ENCODE measurements at regions not wholly inside any gene's neighbourhood (a gene's known extent, or its start where the extent isn't known, plus 50 kb on each side); places are given as distances from the start of the nearest gene placed in this dataset.

DNA sequence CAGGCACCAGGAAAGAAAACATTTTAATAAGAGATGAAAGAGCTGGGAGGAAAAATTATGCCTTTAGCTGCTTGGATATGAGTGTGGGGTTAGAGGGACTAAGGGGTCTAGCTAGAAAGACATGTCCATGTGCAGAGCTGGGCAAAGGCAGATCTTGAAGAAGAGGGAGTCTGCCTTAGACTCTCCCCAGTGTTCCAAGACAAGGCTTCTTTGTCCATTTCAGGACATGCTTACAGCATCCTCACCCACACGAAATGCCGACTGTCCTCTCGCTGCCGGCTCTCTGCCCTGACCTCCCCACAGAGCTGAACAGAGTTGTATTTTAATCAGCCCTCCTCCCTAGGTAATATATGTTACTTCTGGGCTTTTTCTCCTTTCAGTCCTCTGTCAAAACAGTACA lies 100.7 kb upstream of the ATP1B1 start:
- in situ Hi-C loops (cut with HindIII; ENCODE audit: low pct_ligation_motif_present, low sequenced_read_pairs) = no loop called here
- no peak for DNase-seq
- TF ChIP-seq, protein P1, sequence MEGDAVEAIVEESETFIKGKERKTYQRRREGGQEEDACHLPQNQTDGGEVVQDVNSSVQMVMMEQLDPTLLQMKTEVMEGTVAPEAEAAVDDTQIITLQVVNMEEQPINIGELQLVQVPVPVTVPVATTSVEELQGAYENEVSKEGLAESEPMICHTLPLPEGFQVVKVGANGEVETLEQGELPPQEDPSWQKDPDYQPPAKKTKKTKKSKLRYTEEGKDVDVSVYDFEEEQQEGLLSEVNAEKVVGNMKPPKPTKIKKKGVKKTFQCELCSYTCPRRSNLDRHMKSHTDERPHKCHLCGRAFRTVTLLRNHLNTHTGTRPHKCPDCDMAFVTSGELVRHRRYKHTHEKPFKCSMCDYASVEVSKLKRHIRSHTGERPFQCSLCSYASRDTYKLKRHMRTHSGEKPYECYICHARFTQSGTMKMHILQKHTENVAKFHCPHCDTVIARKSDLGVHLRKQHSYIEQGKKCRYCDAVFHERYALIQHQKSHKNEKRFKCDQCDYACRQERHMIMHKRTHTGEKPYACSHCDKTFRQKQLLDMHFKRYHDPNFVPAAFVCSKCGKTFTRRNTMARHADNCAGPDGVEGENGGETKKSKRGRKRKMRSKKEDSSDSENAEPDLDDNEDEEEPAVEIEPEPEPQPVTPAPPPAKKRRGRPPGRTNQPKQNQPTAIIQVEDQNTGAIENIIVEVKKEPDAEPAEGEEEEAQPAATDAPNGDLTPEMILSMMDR (IDR thresholded peaks at IDR 0.05; ENCODE audit: low read depth, low read length, missing control alignments) = no peak

DNA sequence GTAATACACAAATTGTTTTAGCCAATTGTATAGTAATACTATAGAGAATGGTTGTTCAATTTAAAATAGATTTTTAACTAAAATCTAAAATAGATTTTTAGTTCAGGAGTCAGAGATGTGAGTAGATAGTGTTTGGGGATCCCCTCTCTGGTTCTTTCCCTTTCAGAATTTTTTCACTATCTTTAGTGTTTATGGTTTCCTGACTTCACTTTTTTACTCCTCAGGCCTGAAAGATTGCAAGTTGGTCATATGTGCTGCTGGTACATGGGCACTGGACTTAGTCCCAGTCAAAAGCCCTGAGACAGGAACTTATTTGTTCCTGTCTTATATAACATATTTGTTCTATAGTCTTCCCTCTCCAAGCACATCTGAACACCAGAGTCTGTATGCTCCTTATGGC lies 96.8 kb upstream of the ATP1B1 start:
- DNase-seq = no peak
- H3K4me3 ChIP-seq (ENCODE audit: low read depth, low read length) = no peak overlapping the region
- no peaks in the 10 kb centered on the region for H3K36me3 ChIP-seq (replicated peaks)
- TF ChIP-seq, protein P1 (IDR thresholded peaks at IDR 0.05; ENCODE audit: low read depth, low read length, missing control alignments) = no peak
- no peak overlapping the region for H3K27ac ChIP-seq
- no peaks in the 10 kb centered on the region for H3K27me3 ChIP-seq (replicated peaks)
- in situ Hi-C loops (cut with HindIII; ENCODE audit: low pct_ligation_motif_present, low sequenced_read_pairs) = no loop called here

More for the DNA sequence above, 100.7 kb upstream of the ATP1B1 start:
- no peaks in the 10 kb centered on the region for H3K27me3 ChIP-seq (replicated peaks)
- H3K4me3 ChIP-seq (ENCODE audit: low read depth, low read length) = no peak overlapping the region
- H3K36me3 ChIP-seq (replicated peaks) = no peaks in the 10 kb centered on the region
- no peak overlapping the region for H3K27ac ChIP-seq

DNA sequence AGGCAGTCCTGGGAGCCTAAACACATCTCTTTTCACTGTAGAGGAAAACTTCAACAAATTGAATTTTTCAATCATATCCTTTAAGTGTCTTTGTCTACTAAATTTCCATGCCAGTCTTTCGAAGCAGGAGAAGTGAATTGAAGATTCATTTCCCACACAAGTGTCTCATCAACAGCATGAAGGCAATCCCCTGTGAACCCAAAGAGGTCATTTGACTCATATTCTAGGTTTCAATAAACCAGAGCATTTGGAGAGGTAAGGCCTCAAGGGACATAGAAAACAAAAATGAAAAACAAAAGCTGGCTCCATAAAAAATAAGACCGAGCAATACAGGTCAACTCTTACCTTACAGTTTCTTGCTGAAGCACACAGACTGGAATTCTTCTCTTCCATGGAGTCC lies 94.1 kb upstream of the ATP1B1 start:
- no peaks in the 10 kb centered on the region for H3K36me3 ChIP-seq (replicated peaks)
- no peak for DNase-seq

DNA sequence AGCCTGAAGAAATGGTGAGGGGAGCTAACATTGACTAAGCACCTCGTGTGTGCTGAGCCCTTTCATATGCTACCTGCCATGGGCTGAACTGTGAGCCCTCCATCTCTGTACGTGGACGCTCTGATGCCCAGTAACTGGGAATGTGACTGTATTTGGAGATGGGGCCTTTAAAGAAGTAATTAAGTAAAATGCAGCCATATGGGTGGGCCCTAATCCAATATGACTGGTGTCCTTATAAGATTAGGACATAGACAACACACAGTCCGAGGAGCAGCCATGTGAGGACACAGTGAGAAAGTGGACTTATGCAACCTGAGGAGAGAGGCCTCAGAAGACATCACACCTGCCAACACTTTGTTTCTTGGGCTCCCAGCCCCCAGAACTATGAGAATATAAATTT lies 92.7 kb upstream of the ATP1B1 start:
- H3K4me3 ChIP-seq (ENCODE audit: low read depth, low read length) = no peak overlapping the region
- H3K36me3 ChIP-seq (replicated peaks) = no peaks in the 10 kb centered on the region
- in situ Hi-C loops (cut with HindIII; ENCODE audit: low pct_ligation_motif_present, low sequenced_read_pairs) = no loop called here
- DNase-seq = no peak
- no peak overlapping the region for H3K27ac ChIP-seq
- TF ChIP-seq, protein P1 (IDR thresholded peaks at IDR 0.05; ENCODE audit: low read depth, low read length, missing control alignments) = no peak
- H3K27me3 ChIP-seq (replicated peaks) = no peaks in the 10 kb centered on the region

More for the DNA sequence above, 94.1 kb upstream of the ATP1B1 start:
- no peak overlapping the region for H3K4me3 ChIP-seq (ENCODE audit: low read depth, low read length)
- TF ChIP-seq, protein P1 (IDR thresholded peaks at IDR 0.05; ENCODE audit: low read depth, low read length, missing control alignments) = no peak
- H3K27ac ChIP-seq = no peak overlapping the region
- no peaks in the 10 kb centered on the region for H3K27me3 ChIP-seq (replicated peaks)
- in situ Hi-C loops (cut with HindIII; ENCODE audit: low pct_ligation_motif_present, low sequenced_read_pairs) = no loop called here

DNA sequence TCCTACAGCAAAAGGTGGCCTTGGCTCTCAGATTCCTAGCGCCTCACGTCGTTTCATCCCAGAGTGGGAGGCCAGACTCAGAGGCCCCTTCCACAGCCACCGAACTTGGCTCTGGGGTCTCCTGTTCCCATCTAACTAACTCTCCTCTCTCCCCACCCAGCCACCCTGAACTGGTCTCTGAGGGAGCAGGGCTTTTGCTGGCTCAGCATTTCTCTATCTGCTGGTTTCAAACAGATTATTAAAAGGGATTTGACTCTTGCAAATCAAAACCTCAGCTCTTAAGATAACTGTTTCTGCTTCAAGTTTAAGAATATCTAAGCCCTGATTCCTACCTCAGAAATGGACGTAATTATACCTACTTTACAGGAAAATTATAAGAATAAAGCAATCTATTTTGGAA lies 91.0 kb upstream of the ATP1B1 start:
- DNase-seq = no peak
- in situ Hi-C loops (cut with HindIII; ENCODE audit: low pct_ligation_motif_present, low sequenced_read_pairs) = no loop called here
- TF ChIP-seq, protein P1 (IDR thresholded peaks at IDR 0.05; ENCODE audit: low read depth, low read length, missing control alignments) = no peak
- H3K4me3 ChIP-seq (ENCODE audit: low read depth, low read length) = no peak overlapping the region
- H3K27ac ChIP-seq = no peak overlapping the region
- H3K36me3 ChIP-seq (replicated peaks) = no peaks in the 10 kb centered on the region
- no peaks in the 10 kb centered on the region for H3K27me3 ChIP-seq (replicated peaks)

DNA sequence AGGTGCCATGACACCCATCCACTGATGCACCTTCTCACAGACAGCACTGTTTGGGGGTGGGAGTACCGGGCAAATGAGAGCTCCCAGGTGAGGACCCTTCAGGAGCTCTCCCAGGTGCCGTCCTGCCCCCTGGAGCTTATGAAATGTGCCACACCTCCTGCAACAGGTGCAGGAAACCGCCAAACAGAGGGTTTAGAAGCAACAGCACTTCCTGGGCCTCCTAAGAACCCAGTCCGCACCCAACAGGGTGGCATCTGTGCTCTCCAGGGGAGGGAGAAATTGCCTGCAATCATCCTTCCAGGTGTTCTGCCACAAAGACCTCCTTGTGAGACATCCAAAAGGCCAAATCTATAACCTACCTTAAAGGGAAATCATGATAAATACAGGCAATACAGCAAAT lies 87.7 kb upstream of the ATP1B1 start:
- in situ Hi-C loops (cut with HindIII; ENCODE audit: low pct_ligation_motif_present, low sequenced_read_pairs) = no loop called here
- TF ChIP-seq, protein P1 (IDR thresholded peaks at IDR 0.05; ENCODE audit: low read depth, low read length, missing control alignments) = no peak
- no peaks in the 10 kb centered on the region for H3K36me3 ChIP-seq (replicated peaks)

More for the DNA sequence above, 87.7 kb upstream of the ATP1B1 start:
- DNase-seq = no peak
- Histone ChIP-seq H3K27me3 (replicated peaks) (no peaks in the 10 kb centered on the region), H3K27ac (no peak overlapping the region), H3K4me3 (ENCODE audit: low read depth, low read length) (no peak overlapping the region)

All from brain microvascular endothelial cell (primary cell).